ENCODE measurements at regions not wholly inside any gene's neighbourhood (a gene's known extent, or its start where the extent isn't known, plus 50 kb on each side); places are given as distances from the start of the nearest gene placed in this dataset.

- H3K27me3 Mint-ChIP-seq (ENCODE audit: unreplicated experiment): peaks cover under 1% of the 10 kb centered on the region
- no peak overlapping the region for H3K4me3 Mint-ChIP-seq (ENCODE audit: unreplicated experiment)
- no peak for DNase-seq (ENCODE audit: extremely low spot score, unreplicated experiment)
- H3K9me3 Mint-ChIP-seq (ENCODE audit: unreplicated experiment): peaks cover 11% of the 10 kb centered on the region
- TF ChIP-seq, protein P1, sequence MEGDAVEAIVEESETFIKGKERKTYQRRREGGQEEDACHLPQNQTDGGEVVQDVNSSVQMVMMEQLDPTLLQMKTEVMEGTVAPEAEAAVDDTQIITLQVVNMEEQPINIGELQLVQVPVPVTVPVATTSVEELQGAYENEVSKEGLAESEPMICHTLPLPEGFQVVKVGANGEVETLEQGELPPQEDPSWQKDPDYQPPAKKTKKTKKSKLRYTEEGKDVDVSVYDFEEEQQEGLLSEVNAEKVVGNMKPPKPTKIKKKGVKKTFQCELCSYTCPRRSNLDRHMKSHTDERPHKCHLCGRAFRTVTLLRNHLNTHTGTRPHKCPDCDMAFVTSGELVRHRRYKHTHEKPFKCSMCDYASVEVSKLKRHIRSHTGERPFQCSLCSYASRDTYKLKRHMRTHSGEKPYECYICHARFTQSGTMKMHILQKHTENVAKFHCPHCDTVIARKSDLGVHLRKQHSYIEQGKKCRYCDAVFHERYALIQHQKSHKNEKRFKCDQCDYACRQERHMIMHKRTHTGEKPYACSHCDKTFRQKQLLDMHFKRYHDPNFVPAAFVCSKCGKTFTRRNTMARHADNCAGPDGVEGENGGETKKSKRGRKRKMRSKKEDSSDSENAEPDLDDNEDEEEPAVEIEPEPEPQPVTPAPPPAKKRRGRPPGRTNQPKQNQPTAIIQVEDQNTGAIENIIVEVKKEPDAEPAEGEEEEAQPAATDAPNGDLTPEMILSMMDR (IDR thresholded peaks at IDR 0.05): no peak
- H3K27ac Mint-ChIP-seq (ENCODE audit: unreplicated experiment): no peak overlapping the region
- no peaks in the 10 kb centered on the region for H3K36me3 Mint-ChIP-seq (ENCODE audit: unreplicated experiment)
- H3K4me1 Mint-ChIP-seq (ENCODE audit: unreplicated experiment): no peaks in the 10 kb centered on the region
These were observed 153.2 kb upstream of the THBS2 start for GRCh38 chr6:169406804-169407203.

- DNase-seq (ENCODE audit: extremely low spot score, unreplicated experiment): no peak
- H3K36me3 Mint-ChIP-seq (ENCODE audit: unreplicated experiment): no peaks in the 10 kb centered on the region
- H3K4me3 Mint-ChIP-seq (ENCODE audit: unreplicated experiment): no peak overlapping the region
- H3K27me3 Mint-ChIP-seq (ENCODE audit: unreplicated experiment): peaks cover 3% of the 10 kb centered on the region
- H3K9me3 Mint-ChIP-seq (ENCODE audit: unreplicated experiment): peaks cover 11% of the 10 kb centered on the region
- no peak overlapping the region for H3K27ac Mint-ChIP-seq (ENCODE audit: unreplicated experiment)
- TF ChIP-seq, protein P1 (IDR thresholded peaks at IDR 0.05): no peak
- H3K4me1 Mint-ChIP-seq (ENCODE audit: unreplicated experiment): no peaks in the 10 kb centered on the region
These were observed 152.4 kb upstream of the THBS2 start for GRCh38 chr6:169406034-169406433.

DNA sequence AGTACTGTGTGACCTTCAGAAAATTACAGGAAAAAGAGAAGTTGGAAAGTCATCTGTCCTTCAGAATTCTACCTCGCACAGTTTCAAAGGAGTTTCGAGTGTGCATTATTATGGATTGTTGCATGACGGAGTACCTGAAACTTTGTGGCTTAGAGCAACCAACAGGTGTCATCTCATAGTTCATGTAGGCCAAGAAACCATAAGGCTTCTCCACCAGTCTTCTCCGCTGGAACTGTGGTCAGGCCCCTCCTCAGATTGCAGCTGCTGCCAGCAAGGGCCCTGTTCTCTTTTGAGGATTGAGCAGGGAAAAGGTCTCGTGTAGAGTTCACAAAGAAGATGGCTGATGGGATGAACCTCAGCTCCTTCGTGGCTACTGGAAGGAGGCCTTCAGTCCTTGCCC lies 151.2 kb upstream of the THBS2 start:
- Mint-ChIP-seq H3K36me3 (ENCODE audit: unreplicated experiment) (no peaks in the 10 kb centered on the region), H3K27ac (ENCODE audit: unreplicated experiment) (no peak overlapping the region), H3K9me3 (ENCODE audit: unreplicated experiment) (peaks cover 8% of the 10 kb centered on the region), H3K27me3 (ENCODE audit: unreplicated experiment) (peaks cover 5% of the 10 kb centered on the region), H3K4me3 (ENCODE audit: unreplicated experiment) (no peak overlapping the region), H3K4me1 (ENCODE audit: unreplicated experiment) (no peaks in the 10 kb centered on the region)
- TF ChIP-seq, protein P1 (IDR thresholded peaks at IDR 0.05): no peak
- no peak for DNase-seq (ENCODE audit: extremely low spot score, unreplicated experiment)

- H3K36me3 Mint-ChIP-seq (ENCODE audit: unreplicated experiment): no peaks in the 10 kb centered on the region
- no peak for DNase-seq (ENCODE audit: extremely low spot score, unreplicated experiment)
- TF ChIP-seq, protein P1 (IDR thresholded peaks at IDR 0.05): no peak
- no peak overlapping the region for H3K4me3 Mint-ChIP-seq (ENCODE audit: unreplicated experiment)
- H3K4me1 Mint-ChIP-seq (ENCODE audit: unreplicated experiment): no peaks in the 10 kb centered on the region
- no peaks in the 10 kb centered on the region for H3K9me3 Mint-ChIP-seq (ENCODE audit: unreplicated experiment)
- no peak overlapping the region for H3K27ac Mint-ChIP-seq (ENCODE audit: unreplicated experiment)
- peaks cover 15% of the 10 kb centered on the region for H3K27me3 Mint-ChIP-seq (ENCODE audit: unreplicated experiment)
These were observed 144.9 kb upstream of the THBS2 start for GRCh38 chr6:169398342-169399105.

- Mint-ChIP-seq H3K27me3 (ENCODE audit: unreplicated experiment) (peaks cover 15% of the 10 kb centered on the region), H3K4me3 (ENCODE audit: unreplicated experiment) (no peak overlapping the region), H3K27ac (ENCODE audit: unreplicated experiment) (no peak overlapping the region), H3K36me3 (ENCODE audit: unreplicated experiment) (no peaks in the 10 kb centered on the region), H3K9me3 (ENCODE audit: unreplicated experiment) (no peaks in the 10 kb centered on the region), H3K4me1 (ENCODE audit: unreplicated experiment) (no peaks in the 10 kb centered on the region)
- TF ChIP-seq, protein P1 (IDR thresholded peaks at IDR 0.05): no peak
- no peak for DNase-seq (ENCODE audit: extremely low spot score, unreplicated experiment)
These were observed 144.0 kb upstream of the THBS2 start for GRCh38 chr6:169397684-169398083.

Measured in osteocyte (in vitro differentiated cells).